Thyroid gland (tissue), 4 donors: ENCODE measurements at regions not wholly inside any gene's neighbourhood (a gene's known extent, or its start where the extent isn't known, plus 50 kb on each side); places are given as distances from the start of the nearest gene placed in this dataset.

Experiments
- DNase-seq, 2 donors: peaks; one replicate each; pipeline ENCODE4 v3.0.0-alpha.2; 2019
- H3K27ac ChIP-seq, 3 donors: fragments of 200-600 bp; sonication (generic); 1 replicate in 2 of 3; 2 replicates in 1 of 3; pipeline ENCODE4 v1.5.1; 2016 to 2019; ENCODE audit warnings: mild to moderate bottlenecking in 1 of 3, moderate library complexity in 1 of 3
- H3K27me3 ChIP-seq: fragments of 200-600 bp; sonication (generic); one replicate; pipeline ENCODE4 v1.5.1; 2019
- H3K36me3 ChIP-seq, 2 donors: fragments of 200-600 bp; sonication (generic); one replicate each; pipeline ENCODE4 v1.5.1; 2016 to 2019
- H3K4me1 ChIP-seq, 2 donors: fragments of 200-600 bp; sonication (generic); one replicate each; pipeline ENCODE4 v1.5.1; 2017 to 2019
- H3K4me3 ChIP-seq, 3 donors: fragments of 200-600 bp; sonication (generic); replicated peaks in 1 of 3; 1 replicate in 2 of 3; 2 replicates in 1 of 3; pipeline ENCODE4 v1.5.1; 2016; ENCODE audit warnings: mild to moderate bottlenecking in 1 of 3
- H3K9me3 ChIP-seq: fragments of 200-600 bp; sonication (generic); one replicate; pipeline ENCODE4 v1.5.1; 2017
- POLR2A ChIP-seq, 2 donors: fragments of 450-650 bp; IDR thresholded peaks; one replicate each; pipeline ENCODE4 v1.6.1; 2017; ENCODE audit warnings: antibody characterized with exemption in 2 of 2, mild to moderate bottlenecking in 2 of 2, moderate library complexity in 1 of 2
- WGBS, 2 donors: methylation state at CpG; one replicate each; pipeline ENCODE4 v1.1.5; 2017; 5-methylcytosine and 5-hydroxymethylcytosine counted together
- intact Hi-C: fragments of 100-400 bp; cut with DNase I; formaldehyde crosslinking; loops from one replicate; pipeline ENCODE4 v1.15.1; 2023
- TF ChIP-seq, protein P1 (sequence below), 6 experiments: fragments of 200-600 bp in 3 of 6; fragments of 450-650 bp in 3 of 6; sonication (generic) in 3 of 6; IDR thresholded peaks; one replicate each; pipeline ENCODE4 v1.5.1; 2016 to 2019; ENCODE audit warnings: antibody characterized with exemption in 6 of 6, mild to moderate bottlenecking in 2 of 6, inconsistent platforms in 1 of 6, moderate library complexity in 1 of 6

DNA sequence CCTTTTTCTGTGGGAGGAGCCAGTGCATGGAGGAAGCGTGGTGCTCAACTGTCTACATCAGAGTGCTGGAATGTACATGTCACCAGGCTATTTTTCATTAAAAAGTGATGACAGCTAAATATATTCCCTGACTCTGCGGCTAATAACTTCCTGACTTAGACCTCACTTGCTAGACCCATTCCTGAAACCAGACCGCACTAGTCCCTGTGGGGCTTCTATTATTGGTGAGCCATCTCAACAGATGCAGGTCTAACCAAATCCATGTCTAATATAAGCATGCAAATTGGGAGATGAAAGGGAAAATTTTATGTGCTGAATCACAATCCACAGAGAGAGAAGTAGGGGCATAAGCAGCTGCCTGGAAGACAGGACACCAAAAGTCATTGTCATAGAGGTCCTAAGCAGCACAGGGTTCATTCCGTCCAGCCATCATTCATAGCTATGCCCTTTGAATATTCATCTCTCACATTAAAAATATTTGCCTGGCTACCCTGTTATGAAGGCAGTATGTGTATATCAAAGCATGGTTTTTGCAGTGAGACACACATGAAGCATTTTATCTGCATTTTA is 110.9 kb upstream of the BLID start:
- H3K9me3 ChIP-seq, result no peaks in the 10 kb centered on the region
- WGBS, 2 donors, result 76 to 81% methylated on average over 4 of the region's 4 CpGs
- no peak overlapping the region for H3K4me3 ChIP-seq
- H3K27ac ChIP-seq, result no peak overlapping the region
- DNase-seq, result no peak
- H3K27me3 ChIP-seq, result no peaks in the 10 kb centered on the region
- intact Hi-C loops, result no loop called here
- H3K36me3 ChIP-seq, result no peaks in the 10 kb centered on the region
- no peak for TF ChIP-seq POLR2A (IDR thresholded peaks at IDR 0.05)
- TF ChIP-seq, protein P1, sequence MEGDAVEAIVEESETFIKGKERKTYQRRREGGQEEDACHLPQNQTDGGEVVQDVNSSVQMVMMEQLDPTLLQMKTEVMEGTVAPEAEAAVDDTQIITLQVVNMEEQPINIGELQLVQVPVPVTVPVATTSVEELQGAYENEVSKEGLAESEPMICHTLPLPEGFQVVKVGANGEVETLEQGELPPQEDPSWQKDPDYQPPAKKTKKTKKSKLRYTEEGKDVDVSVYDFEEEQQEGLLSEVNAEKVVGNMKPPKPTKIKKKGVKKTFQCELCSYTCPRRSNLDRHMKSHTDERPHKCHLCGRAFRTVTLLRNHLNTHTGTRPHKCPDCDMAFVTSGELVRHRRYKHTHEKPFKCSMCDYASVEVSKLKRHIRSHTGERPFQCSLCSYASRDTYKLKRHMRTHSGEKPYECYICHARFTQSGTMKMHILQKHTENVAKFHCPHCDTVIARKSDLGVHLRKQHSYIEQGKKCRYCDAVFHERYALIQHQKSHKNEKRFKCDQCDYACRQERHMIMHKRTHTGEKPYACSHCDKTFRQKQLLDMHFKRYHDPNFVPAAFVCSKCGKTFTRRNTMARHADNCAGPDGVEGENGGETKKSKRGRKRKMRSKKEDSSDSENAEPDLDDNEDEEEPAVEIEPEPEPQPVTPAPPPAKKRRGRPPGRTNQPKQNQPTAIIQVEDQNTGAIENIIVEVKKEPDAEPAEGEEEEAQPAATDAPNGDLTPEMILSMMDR (IDR thresholded peaks at IDR 0.05), result no peak
- H3K4me1 ChIP-seq, result peaks cover 10 to 16% of the 10 kb centered on the region in 2 donors

DNA sequence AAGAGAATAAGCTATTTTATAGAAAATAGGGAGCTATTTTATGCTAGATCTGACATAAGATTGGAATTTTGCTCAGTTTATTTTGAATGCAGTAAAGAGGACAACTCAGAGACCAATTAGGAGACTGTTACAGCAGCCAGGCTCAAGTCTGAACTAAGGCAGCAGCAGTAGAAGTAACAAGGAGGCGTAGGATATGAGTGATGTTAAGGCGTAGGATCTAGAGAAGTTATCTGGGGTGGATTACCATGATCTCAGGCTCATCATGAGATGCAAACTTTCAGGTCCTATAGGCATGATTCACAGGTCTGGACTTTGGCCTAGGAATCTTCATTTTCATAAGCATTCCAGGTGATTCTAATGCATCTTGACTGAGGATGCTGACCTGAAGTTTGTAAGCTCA is 108.9 kb upstream of the BLID start:
- whole genome bisulfite sequencing, 2 donors, result 97 to 98% methylated on average over 2 of the region's 2 CpGs
- peaks cover 10 to 12% of the 10 kb centered on the region in 2 donors for H3K4me1 ChIP-seq
- H3K9me3 ChIP-seq, result no peaks in the 10 kb centered on the region
- H3K27ac ChIP-seq, result no peak overlapping the region
- H3K36me3 ChIP-seq, result no peaks in the 10 kb centered on the region
- no peaks in the 10 kb centered on the region for H3K27me3 ChIP-seq
- TF ChIP-seq POLR2A (IDR thresholded peaks at IDR 0.05), result no peak
- TF ChIP-seq, protein P1 (IDR thresholded peaks at IDR 0.05), result no peak
- intact Hi-C loops, result no loop called here
- H3K4me3 ChIP-seq, result no peak overlapping the region
- DNase-seq, result no peak

DNA sequence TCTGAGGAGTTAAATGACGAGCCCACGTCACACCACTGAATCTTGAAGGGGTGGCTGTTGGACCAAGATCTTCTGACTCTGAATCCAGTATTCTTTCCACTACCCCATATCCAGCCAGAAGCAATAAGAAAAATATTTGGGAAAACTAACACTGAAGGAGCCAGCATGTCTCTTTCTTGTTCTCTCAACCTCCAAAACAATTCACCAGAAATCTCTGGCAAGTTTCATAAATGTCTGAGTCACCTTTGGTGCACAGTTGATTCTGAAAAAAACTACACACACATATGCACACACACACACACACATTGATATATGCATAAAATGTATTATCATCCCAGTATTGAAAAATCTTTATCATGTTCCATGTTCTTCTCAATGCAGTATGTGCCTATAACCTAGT is 104.3 kb upstream of the BLID start:
- no peaks in the 10 kb centered on the region for H3K9me3 ChIP-seq
- WGBS, 2 donors, result 87 to 89% methylated on average over 2 of the region's 2 CpGs
- intact Hi-C loops, result no loop called here
- no peaks in the 10 kb centered on the region for H3K27me3 ChIP-seq
- H3K4me3 ChIP-seq, result no peak overlapping the region
- no peak for TF ChIP-seq POLR2A (IDR thresholded peaks at IDR 0.05)
- H3K36me3 ChIP-seq, result no peaks in the 10 kb centered on the region
- no peak for DNase-seq
- no peak overlapping the region for H3K27ac ChIP-seq
- H3K4me1 ChIP-seq, result peaks cover 0 to 8% of the 10 kb centered on the region in 2 donors

DNA sequence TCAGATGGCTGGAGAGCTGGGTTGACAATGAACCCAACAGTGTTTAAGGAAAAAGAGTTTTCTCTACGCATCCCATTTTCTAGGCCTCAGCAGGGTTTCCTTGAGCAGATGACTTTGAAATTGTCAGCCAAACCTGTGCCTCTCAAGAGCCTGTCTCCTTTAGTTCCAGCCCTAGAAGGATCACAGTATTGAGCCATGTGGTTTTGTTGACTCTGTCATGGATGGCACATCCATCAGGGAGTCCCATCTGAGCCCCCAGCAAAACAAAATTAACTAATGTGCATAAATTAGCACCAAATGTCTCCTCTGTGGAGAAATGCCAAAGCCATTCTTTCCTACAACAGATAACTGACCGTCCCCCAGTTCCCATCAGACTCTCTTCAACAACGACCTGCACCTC is 103.8 kb upstream of the BLID start:
- H3K4me1 ChIP-seq, result peaks cover 3 to 13% of the 10 kb centered on the region in 2 donors
- TF ChIP-seq, protein P1 (IDR thresholded peaks at IDR 0.05), result no peak
- no peak for TF ChIP-seq POLR2A (IDR thresholded peaks at IDR 0.05)
- H3K27ac ChIP-seq, result no peak overlapping the region
- no peaks in the 10 kb centered on the region for H3K27me3 ChIP-seq
- DNase-seq, result no peak
- H3K4me3 ChIP-seq, result no peak overlapping the region
- WGBS, 2 donors, result 90 to 91% methylated on average over 3 of the region's 3 CpGs
- H3K36me3 ChIP-seq, result no peaks in the 10 kb centered on the region
- no peaks in the 10 kb centered on the region for H3K9me3 ChIP-seq
- intact Hi-C loops, result no loop called here

DNA sequence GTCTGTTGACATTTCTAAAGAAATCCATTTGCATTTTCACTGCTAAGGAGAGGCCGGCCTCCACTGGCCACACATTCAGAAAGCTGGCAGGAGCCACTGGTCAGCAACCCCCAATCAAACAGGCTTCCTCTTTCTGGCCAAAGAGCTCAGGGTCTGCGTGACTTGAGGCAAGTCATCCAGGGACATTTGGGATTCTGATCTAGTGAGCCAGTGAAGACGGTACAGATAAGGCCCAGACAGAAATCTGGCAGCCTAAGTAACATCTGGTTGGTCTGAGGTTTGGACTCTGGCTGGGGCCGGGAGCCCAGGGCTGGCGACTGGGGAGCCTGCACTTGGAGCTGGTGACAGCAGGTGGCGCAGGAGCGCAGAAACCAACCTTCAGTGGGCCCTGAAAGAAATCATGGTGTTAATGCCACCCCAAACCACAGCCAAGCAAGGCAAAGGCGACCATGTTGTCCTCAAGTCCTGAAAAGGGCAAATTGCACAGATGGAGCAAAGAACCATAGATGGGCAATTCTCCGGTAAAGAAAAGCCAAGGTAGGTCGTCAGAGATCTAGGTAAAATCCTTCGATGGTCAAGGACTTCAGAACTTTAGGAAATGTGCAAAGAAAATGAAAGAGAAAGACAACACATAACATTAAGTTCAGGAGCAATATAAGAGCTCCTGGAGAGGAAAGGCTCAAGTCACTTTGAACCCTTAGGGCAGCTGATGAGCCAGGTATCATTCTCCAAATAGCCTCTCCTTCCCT is 99.4 kb upstream of the BLID start:
- no peak for TF ChIP-seq POLR2A (IDR thresholded peaks at IDR 0.05)
- TF ChIP-seq, protein P1 (IDR thresholded peaks at IDR 0.05), result peak; percentile 80 to 95 (median 92)
- H3K4me1 ChIP-seq, result peaks cover 13 to 26% of the 10 kb centered on the region in 2 donors
- WGBS, 2 donors, result 33 to 34% methylated on average over 11 of the region's 11 CpGs
- H3K9me3 ChIP-seq, result no peaks in the 10 kb centered on the region
- intact Hi-C loops, result no loop called here
- DNase-seq, result peak; percentile 69 to 76
- no peaks in the 10 kb centered on the region for H3K27me3 ChIP-seq
- no peak overlapping the region for H3K4me3 ChIP-seq
- H3K27ac ChIP-seq, result peak overlapping the region; percentile 16 to 59 (median 26)
- H3K36me3 ChIP-seq, result no peaks in the 10 kb centered on the region
